COLO668 (cell line): ENCODE measurements at regions not wholly inside any gene's neighbourhood (a gene's known extent, or its start where the extent isn't known, plus 50 kb on each side); places are given as distances from the start of the nearest gene placed in this dataset.
"Not testable (repeated sequence)": the region's sequence is repeated elsewhere in the genome, so short reads cannot be mapped to it uniquely, and the experiment has no call there.

Source experiments
- DNase-seq: peaks from one replicate; lab custom pipeline; 2025; ENCODE audit not compliant: unreplicated experiment; lab: John Stamatoyannopoulos, UW

- DNase-seq: no peak
These were observed 217.7 kb downstream of the HIPK3 start for GRCh38 chr11:33474866-33475265.

- DNase-seq: no peak
These were observed 214.4 kb downstream of the HIPK3 start for GRCh38 chr11:33471541-33471940.

GRCh38 chr11:33467966-33468365 lies 210.8 kb downstream of the HIPK3 start:
- no peak for DNase-seq

- DNase-seq: no peak
These were observed 205.9 kb downstream of the HIPK3 start for GRCh38 chr11:33463059-33463458.

DNA sequence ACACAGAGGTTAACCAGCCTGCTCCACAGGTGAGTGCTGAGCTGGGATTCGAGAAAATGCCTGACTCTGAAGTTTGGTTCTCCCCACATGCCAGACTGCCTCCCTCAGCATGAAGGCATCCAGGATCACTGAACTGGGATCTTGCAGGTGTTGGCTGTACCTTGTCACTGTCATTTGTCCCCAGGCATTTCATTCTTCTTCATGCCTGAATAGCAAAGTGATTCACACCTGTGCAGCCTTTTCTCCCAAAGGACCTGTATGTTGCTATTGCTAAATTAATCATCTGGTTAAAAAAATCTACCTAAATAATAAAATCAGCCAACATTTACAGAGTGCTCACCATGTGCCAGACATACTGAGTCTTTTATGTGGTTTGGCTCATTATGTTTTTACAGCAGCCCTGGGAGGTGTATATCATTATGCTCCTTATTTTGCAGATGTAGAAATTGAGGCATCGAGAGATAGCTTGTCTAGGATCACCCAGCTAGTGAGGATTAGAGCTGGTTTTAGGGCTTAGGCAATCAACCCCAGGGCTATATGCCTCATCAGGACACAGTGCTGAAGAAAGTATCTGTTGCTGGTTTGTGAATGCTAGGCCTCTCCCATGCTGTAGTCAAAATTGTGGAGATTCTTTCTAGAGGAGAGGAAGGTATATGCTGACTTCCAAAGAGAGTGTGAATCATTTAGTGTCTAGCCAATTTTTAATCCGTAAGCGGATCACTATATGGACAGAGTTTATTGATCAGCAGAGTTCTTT lies 204.4 kb downstream of the HIPK3 start:
- no peak for DNase-seq

DNA sequence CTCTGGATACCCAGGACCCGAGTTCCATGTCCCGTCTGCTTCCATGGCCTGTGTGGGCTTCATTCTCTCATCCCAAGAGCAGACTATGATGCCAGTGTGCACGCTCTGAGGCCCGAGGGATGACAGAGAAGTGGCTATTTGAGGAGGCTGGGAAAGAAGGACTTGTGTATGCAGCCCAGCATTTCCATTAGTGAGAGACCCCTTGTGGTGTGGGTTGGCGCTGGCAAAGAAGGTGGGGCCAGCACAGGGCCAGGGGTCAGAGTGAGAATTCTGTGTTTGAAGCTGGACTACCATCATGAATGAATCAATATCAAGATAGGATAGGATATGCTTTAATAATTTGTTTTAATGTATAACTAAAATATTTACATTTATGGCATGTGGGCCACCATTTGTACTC lies 200.8 kb downstream of the HIPK3 start:
- DNase-seq: no peak

DNA sequence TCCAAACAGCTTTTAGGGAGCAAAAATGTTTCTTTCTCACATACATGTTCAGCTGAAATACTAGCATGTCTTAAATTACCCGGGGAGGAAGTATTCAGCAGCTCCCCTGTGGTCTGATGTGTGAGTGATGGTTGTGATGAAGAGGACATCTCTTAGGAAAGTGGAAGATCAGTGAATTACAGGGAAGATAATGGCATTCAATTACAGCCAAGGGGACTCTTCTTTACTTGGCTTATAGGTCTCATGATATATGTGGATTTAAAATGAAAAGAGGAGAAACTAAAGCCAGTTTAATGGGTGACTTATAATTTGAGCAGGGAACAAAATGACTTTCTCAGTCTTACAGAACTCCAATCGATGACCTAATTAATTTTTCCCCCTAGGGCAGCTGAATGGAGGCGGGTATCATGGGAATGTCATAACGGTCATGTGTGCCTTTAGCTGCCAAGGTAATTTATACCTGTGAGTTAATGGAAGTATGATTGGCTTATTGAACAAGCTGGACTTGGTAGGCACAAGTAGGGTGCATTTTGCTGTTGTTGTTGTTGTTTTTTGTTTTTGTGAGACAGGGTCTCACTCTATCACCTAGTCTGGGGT lies 198.8 kb downstream of the HIPK3 start:
- DNase-seq: no peak

DNA sequence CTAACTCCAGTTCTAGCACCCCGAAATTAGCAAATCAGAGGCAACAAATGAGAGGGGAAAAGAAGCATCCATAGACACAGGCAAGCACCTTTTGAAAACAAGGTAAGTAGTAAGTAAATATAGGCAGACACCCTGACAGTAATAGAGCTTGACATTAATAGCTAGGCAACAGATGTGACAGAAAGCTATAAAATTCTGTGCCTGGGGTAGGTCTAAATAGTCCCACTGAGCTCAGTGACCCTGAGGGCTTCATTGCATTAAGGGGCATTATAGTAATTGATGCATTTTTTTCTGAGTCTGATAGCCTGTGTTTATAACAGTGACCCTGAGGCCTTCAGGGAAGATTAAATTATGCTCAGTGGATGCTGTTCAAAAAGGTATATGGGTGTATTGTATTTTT lies 197.1 kb downstream of the HIPK3 start:
- DNase-seq: no peak

DNA sequence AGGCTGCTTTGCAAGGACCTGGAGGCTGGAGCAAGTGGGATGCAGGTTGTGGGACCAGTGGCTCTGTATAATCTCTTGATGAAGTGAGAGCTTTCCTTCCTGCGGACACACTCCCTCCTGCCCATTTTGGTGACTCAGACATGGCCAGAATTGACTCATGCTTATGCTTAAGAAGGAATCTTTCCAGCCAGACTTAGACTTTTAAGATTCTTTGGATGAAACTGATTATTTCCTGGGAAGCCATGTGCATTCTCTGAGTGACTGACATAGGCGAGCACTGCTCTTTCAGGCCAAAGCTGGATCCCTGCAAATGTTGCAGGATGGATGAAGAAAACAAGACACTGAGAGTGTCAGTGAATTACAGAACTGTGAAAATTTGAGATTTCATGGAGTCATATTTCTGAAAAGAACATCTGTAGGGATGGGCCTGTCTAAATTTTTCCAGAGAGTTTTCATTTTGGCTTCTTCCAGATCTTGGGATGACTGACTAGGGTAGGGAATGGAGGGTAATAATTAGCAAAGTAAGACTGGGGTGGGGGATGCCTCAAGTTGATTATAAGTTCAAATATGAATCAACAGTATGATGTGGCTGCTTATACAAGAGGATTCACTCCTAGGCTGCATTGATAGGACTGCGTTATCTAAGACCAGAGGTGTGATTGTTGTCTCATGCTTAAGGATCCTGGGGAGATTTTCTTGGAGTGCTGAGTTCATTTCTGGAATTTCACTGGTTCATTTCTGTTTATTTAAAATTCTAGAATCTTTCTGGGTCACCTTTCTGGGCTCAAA lies 195.8 kb downstream of the HIPK3 start:
- no peak for DNase-seq

DNA sequence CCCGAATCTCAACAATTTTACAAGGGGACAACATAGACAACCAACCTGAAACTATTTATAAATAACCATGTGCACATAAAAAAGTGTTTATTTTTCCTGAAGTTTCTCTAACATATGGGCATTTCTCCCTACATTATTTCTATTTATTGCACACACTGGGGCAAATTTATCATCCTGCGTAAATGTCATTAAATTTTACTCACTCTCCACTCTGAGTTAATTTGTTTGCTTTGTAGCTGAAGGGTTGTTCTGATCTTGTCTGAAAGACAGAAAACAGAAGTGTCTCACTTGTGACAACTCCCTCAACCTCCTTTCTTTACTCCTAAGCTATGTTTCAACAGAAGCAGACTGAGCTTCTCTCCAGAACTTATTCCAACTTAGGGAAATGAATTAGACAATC lies 194.2 kb downstream of the HIPK3 start:
- no peak for DNase-seq

- DNase-seq: no peak
These were observed 192.6 kb downstream of the HIPK3 start for GRCh38 chr11:33449798-33450197.

GRCh38 chr11:33448461-33449130 lies 191.4 kb downstream of the HIPK3 start:
- DNase-seq: no peak

GRCh38 chr11:33445761-33446161 lies 188.6 kb downstream of the HIPK3 start:
- no peak for DNase-seq

DNA sequence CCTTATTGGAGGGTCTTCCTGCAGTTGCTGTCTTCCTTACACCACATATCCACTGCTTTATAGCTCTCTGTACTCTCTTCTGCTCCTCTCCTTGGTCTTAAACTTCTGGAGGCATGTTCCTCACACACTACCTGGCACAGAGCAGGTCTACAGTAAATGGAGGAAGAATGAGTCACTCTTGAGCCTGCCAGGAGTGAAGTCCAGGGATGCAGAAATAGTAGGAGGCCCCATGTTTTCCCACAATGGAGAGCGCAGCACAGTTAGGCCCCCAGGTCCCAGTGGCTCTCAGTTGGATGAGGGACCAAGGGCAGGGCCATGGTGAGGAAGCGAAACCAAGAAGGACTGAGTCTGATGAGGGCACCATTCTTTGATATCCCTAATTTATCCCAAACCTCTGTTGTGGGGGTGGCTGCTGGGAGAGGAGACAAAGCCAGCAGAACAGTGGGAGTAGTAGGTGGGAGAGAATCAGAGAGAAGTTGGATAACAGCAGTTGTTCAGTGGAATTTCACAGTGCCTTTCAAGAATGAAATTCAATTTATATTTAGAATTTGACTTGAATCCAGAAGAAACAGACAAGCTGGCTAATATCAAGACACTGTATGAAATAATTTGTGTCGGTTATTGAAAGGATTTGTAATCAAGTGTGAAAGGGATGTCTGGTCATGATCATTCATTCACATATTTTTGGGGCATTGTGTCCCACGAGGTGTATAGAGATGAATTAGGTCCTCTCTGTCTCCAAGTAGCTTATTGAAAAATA lies 187.8 kb downstream of the HIPK3 start:
- DNase-seq: no peak

DNA sequence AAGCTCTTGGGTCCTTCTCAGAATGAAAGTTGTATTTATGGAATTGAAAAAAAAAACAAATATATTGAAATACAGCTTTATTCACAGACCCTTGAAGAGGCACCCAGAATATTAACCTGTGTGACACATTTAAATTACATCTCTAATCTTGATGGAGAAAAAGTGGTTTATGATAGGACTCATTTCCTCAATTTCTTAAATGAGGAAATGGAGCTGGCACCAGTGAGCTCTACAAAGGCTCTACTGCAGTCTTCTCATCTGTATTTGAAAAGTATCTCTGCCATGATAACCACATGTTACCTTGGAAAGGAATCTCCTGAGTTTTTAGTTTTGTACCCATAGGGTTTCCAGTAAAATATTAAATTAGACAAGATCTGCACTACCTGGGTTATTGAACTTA lies 186.5 kb downstream of the HIPK3 start:
- no peak for DNase-seq

- DNase-seq: no peak
These were observed 181.1 kb downstream of the HIPK3 start for GRCh38 chr11:33438301-33438700.

GRCh38 chr11:33437529-33437928 lies 180.3 kb downstream of the HIPK3 start:
- DNase-seq: no peak

GRCh38 chr11:33435216-33435615 lies 178.0 kb downstream of the HIPK3 start:
- DNase-seq: no peak

- DNase-seq: no peak
These were observed 177.1 kb downstream of the HIPK3 start for GRCh38 chr11:33434294-33434693.

- DNase-seq: not testable (repeated sequence)
These were observed 171.3 kb downstream of the HIPK3 start for GRCh38 chr11:33428435-33428834.
